Lower leg skin (tissue), 3 donors: ENCODE measurements at regions not wholly inside any gene's neighbourhood (a gene's known extent, or its start where the extent isn't known, plus 50 kb on each side); places are given as distances from the start of the nearest gene placed in this dataset.

Experiments
- POLR2A ChIP-seq, 2 donors: fragments of 450-650 bp; IDR thresholded peaks; one replicate each; pipeline ENCODE4 v1.6.1; 2016 to 2017; ENCODE audit warnings: antibody characterized with exemption in 2 of 2, mild to moderate bottlenecking in 1 of 2, moderate library complexity in 1 of 2
- TF ChIP-seq, protein P1 (sequence below), 3 donors: fragments of 450-650 bp; IDR thresholded peaks; one replicate each; pipeline ENCODE4 v1.5.1; 2016; ENCODE audit warnings: antibody characterized with exemption in 3 of 3, mild to moderate bottlenecking in 3 of 3, moderate library complexity in 2 of 3

DNA sequence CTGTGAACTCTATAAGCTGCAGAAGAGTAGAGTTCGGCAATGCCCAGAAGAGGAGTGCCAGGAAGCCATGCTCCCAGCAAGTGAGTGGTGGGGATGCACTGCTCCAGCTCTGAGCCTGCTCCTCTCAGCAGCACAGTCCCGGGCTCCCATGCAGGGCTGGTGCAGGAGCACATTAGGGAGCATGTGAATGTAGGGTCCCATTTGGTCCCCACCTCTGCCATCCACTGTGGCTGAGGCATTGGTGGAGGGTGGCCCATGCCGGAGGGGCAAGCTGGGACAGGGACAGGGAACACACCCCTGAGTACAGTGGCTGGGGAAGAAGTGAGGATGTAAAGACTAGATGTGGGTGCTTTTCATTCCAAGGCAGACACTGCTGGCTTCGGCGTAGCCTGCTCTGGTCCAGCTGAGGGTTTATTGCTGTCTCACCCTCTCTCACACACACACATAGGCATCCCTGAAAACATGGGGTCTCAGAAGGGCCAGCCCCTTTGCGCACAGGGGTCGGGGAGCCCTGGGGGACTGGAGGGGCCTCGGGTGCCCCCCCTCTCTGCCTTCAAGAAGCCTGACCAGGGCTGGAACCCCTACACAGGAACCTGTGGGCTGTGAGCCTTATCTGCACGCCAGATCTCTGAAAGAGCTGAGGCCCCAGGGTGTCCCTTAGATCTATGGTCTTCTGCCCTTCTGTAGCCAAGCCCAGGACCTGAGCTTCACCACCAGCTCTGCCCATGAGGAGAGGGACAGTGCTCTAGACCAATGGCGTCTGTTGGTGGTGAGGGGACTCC, 341.0 kb downstream of the TCERG1L start:
- TF ChIP-seq, protein P1, sequence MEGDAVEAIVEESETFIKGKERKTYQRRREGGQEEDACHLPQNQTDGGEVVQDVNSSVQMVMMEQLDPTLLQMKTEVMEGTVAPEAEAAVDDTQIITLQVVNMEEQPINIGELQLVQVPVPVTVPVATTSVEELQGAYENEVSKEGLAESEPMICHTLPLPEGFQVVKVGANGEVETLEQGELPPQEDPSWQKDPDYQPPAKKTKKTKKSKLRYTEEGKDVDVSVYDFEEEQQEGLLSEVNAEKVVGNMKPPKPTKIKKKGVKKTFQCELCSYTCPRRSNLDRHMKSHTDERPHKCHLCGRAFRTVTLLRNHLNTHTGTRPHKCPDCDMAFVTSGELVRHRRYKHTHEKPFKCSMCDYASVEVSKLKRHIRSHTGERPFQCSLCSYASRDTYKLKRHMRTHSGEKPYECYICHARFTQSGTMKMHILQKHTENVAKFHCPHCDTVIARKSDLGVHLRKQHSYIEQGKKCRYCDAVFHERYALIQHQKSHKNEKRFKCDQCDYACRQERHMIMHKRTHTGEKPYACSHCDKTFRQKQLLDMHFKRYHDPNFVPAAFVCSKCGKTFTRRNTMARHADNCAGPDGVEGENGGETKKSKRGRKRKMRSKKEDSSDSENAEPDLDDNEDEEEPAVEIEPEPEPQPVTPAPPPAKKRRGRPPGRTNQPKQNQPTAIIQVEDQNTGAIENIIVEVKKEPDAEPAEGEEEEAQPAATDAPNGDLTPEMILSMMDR (IDR thresholded peaks at IDR 0.05), result no peak
- TF ChIP-seq POLR2A (IDR thresholded peaks at IDR 0.05), result no peak
